PFSK-1 (cell line): ENCODE measurements at regions not wholly inside any gene's neighbourhood (a gene's known extent, or its start where the extent isn't known, plus 50 kb on each side); places are given as distances from the start of the nearest gene placed in this dataset.

ENCODE experiments used
- FOXP2 ChIP-seq: optimal IDR thresholded peaks from 2 replicates; pipeline ENCODE3; 2011; ENCODE audit warnings: borderline replicate concordance, control low read depth, inconsistent platforms; ENCODE audit not compliant: insufficient read depth; ENCODE audit errors: extremely low read length, extremely low read depth
- POLR2AphosphoS5 ChIP-seq: IDR thresholded peaks from 2 replicates; pipeline ENCODE4 v1.6.1; 2012; ENCODE audit warnings: low read depth, mild to moderate bottlenecking, control low read depth, low read length, moderate library complexity
- SIN3A ChIP-seq: IDR thresholded peaks from 2 replicates; pipeline ENCODE4 v1.6.1; 2012; ENCODE audit warnings: mild to moderate bottlenecking, low read length, moderate library complexity, borderline replicate concordance; ENCODE audit not compliant: insufficient read depth
- TAF1 ChIP-seq: IDR thresholded peaks from 2 replicates; pipeline ENCODE4 v1.6.1; 2012; ENCODE audit warnings: low read length, control low read depth, borderline replicate concordance; ENCODE audit not compliant: insufficient read depth
- TF ChIP-seq, protein P1 (sequence below), 2 experiments: IDR thresholded peaks; 2 replicates each; pipeline versions ENCODE4 v1.6.1 to v1.8.0; 2011 to 2012; ENCODE audit warnings: low read depth in 2 of 2, low read length in 2 of 2, control low read depth in 1 of 2, inconsistent platforms in 1 of 2, mild to moderate bottlenecking in 1 of 2, moderate library complexity in 1 of 2; ENCODE audit not compliant: insufficient read depth in 1 of 2

DNA sequence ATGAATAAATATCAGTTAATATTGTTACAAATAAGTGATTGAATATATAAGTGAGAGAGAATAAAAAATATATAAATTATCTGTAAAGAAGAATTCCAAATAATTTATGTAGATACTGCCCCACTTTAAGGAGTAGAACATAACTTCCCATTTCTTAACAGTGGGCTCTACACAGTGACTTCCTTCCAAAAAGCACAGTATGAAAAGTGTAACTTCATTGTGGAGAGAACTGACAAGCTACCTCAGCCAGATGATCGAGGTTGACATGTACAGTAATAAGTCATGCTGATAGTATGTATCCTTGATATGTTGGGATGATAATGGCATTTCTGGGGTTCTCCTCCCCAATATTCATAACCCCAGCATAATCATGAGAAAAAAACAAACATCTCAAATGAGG lies 191.9 kb upstream of the FN1 start:
- TF ChIP-seq FOXP2 (no peak), TAF1 (no peak), SIN3A (no peak), POLR2AphosphoS5 (no peak)
- TF ChIP-seq, protein P1, sequence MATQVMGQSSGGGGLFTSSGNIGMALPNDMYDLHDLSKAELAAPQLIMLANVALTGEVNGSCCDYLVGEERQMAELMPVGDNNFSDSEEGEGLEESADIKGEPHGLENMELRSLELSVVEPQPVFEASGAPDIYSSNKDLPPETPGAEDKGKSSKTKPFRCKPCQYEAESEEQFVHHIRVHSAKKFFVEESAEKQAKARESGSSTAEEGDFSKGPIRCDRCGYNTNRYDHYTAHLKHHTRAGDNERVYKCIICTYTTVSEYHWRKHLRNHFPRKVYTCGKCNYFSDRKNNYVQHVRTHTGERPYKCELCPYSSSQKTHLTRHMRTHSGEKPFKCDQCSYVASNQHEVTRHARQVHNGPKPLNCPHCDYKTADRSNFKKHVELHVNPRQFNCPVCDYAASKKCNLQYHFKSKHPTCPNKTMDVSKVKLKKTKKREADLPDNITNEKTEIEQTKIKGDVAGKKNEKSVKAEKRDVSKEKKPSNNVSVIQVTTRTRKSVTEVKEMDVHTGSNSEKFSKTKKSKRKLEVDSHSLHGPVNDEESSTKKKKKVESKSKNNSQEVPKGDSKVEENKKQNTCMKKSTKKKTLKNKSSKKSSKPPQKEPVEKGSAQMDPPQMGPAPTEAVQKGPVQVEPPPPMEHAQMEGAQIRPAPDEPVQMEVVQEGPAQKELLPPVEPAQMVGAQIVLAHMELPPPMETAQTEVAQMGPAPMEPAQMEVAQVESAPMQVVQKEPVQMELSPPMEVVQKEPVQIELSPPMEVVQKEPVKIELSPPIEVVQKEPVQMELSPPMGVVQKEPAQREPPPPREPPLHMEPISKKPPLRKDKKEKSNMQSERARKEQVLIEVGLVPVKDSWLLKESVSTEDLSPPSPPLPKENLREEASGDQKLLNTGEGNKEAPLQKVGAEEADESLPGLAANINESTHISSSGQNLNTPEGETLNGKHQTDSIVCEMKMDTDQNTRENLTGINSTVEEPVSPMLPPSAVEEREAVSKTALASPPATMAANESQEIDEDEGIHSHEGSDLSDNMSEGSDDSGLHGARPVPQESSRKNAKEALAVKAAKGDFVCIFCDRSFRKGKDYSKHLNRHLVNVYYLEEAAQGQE (IDR thresholded peaks at IDR 0.05; ENCODE audit: insufficient read depth in 1 of 2, low read depth in 2 of 2, low read length in 2 of 2) = no peak

DNA sequence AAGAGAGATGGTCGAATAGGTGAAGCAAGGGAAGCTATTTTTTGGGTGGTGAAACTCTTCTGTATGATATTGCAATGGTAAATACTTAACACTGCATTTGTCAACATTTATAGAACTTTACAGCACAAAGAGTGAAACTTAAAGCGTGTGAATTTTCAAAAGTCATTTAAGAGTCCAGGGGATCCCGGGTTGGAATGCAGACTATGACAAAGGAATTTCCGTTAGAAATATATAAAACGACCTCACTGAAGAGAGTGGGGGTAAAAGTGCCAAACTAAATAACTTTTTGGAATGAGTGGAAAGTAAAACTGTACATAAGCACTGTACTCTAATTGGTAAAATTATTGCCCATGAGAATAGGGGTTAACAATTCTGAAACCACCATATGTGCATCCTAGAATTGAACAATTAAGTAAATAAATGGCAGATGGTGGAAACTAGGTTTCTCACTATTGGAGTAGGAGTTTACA lies 191.0 kb upstream of the FN1 start:
- TF ChIP-seq POLR2AphosphoS5 (no peak), FOXP2 (no peak), TAF1 (no peak), SIN3A (no peak)
- TF ChIP-seq, protein P1 (IDR thresholded peaks at IDR 0.05; ENCODE audit: insufficient read depth in 1 of 2, low read depth in 2 of 2, low read length in 2 of 2) = no peak

DNA sequence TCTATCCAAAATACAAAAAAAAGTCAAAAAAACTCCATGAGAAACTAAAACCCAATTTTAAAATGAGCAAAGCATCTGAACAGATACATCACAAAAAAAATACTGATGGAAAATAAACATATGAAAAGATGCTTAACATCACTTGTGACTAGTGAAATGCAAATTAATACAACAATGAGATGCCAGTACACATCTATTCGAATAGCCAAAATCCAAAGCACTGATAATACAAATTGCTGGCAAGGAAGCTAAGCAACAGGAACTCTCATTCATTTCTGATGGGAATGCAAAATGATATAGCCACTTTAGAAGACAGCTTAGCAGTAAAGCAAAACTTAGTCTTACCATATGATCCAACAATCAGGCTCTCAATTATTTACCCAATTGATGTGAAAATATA lies 190.2 kb upstream of the FN1 start:
- no peak for TF ChIP-seq POLR2AphosphoS5
- TF ChIP-seq SIN3A = no peak
- no peak for TF ChIP-seq FOXP2
- TF ChIP-seq, protein P1 (IDR thresholded peaks at IDR 0.05; ENCODE audit: insufficient read depth in 1 of 2, low read depth in 2 of 2, low read length in 2 of 2) = no peak
- TF ChIP-seq TAF1 = no peak

DNA sequence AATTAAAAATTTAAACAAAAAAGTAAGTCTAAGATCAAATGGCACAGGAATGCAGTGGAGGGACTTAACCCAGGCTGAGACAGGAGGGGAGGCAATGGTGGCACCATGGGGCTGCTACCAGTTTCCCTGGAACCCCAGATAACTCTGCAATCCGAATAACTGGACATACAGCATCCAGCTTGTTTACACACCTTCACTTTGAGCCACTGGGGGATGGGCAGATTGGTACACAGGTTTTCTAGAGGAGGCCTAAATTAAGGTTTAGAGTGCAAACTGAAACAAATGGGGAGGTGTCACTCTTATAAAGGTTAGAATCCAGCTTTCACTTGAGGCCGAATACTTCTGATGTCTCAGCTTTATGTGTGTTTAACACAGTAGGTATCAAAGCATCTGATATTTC lies 189.3 kb upstream of the FN1 start:
- TF ChIP-seq, protein P1 (IDR thresholded peaks at IDR 0.05; ENCODE audit: insufficient read depth in 1 of 2, low read depth in 2 of 2, low read length in 2 of 2) = no peak
- TF ChIP-seq TAF1 = no peak
- no peak for TF ChIP-seq POLR2AphosphoS5
- TF ChIP-seq SIN3A = no peak
- no peak for TF ChIP-seq FOXP2

DNA sequence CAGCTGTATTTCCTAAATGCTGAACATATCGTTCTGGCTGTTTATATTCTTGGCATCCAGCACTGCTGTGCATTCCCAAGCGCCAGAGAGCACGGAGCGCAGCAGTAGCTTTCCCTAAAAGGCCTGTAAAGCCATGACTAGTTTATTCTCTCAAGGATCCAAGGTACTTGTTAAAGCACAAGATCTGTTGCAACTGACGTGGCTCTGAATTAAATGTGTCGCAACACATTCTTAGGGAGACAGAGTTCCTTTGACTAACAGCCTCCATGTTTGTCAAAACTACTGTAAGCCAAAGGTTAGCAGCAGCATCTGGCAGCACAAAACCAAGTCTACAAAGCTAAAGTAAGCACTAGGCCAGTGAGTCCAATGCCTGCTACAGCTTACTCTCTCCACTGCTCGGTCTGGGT lies 188.6 kb upstream of the FN1 start:
- TF ChIP-seq FOXP2 (no peak), SIN3A (no peak), POLR2AphosphoS5 (no peak), TAF1 (no peak)
- TF ChIP-seq, protein P1 (IDR thresholded peaks at IDR 0.05; ENCODE audit: insufficient read depth in 1 of 2, low read depth in 2 of 2, low read length in 2 of 2) = no peak
